HEK293 (cell line): ENCODE measurements at regions not wholly inside any gene's neighbourhood (a gene's known extent, or its start where the extent isn't known, plus 50 kb on each side); places are given as distances from the start of the nearest gene placed in this dataset.

Experiments
- CTCF ChIA-PET: fragments of 350-600 bp; formaldehyde crosslinking; extraction: SDS; loops from one replicate; lab custom pipeline; 2021; ENCODE audit warnings: antibody characterized with exemption; lab: Yijun Ruan, JAX
- POLR2A ChIA-PET: fragments of 300-600 bp; formaldehyde crosslinking; extraction: SDS; loops from one replicate; lab custom pipeline; 2020; ENCODE audit warnings: antibody characterized with exemption, inconsistent platforms; lab: Yijun Ruan, JAX
- H3K27ac ChIP-seq: fragments of 200-500 bp; sonication (Bioruptor generic); 2 replicates; pipeline ENCODE4 v1.5.1; 2014; ENCODE audit warnings: low read depth, low read length, control low read depth, inconsistent platforms; ENCODE audit errors: extremely low read depth
- H3K36me3 ChIP-seq, 2 experiments: fragments of 200-500 bp in 1 of 2; sonication (Bioruptor generic) in 1 of 2; 1 replicate in 1 of 2; 2 replicates in 1 of 2; pipeline ENCODE4 v1.5.1; 2014 to 2017; ENCODE audit warnings: inconsistent platforms in 2 of 2, low read length in 2 of 2; ENCODE audit not compliant: control insufficient read depth in 2 of 2, insufficient read depth in 1 of 2
- H3K4me1 ChIP-seq: fragments of 200-500 bp; sonication (Bioruptor generic); 2 replicates; pipeline ENCODE4 v1.5.1; 2014; ENCODE audit warnings: mild to moderate bottlenecking, low read length, inconsistent platforms; ENCODE audit not compliant: control insufficient read depth, insufficient read depth
- H3K4me3 ChIP-seq: 2 replicates; pipeline ENCODE4 v1.5.1; 2011; ENCODE audit warnings: low read depth, mild to moderate bottlenecking, control low read depth, low read length, moderate library complexity
- H3K9me3 ChIP-seq: fragments of 200-500 bp; sonication (Bioruptor generic); 2 replicates; pipeline ENCODE4 v1.5.1; 2014; ENCODE audit warnings: low read depth, low read length, inconsistent platforms; ENCODE audit not compliant: control insufficient read depth, insufficient read depth
- BCL11B ChIP-seq: fragments of 450-650 bp; formaldehyde crosslinking; IDR thresholded peaks from 2 replicates; pipeline ENCODE4 v1.5.1; 2016; ENCODE audit warnings: low read depth, missing biosample characterization, missing genetic modification characterization
- BCL6B ChIP-seq: fragments of 450-650 bp; formaldehyde crosslinking; IDR thresholded peaks from 2 replicates; pipeline ENCODE4 v1.5.1; 2017; ENCODE audit warnings: missing biosample characterization, missing genetic modification characterization
- EGR2 ChIP-seq: fragments of 450-650 bp; formaldehyde crosslinking; IDR thresholded peaks from 2 replicates; pipeline ENCODE4 v1.5.1; 2016; ENCODE audit warnings: low read depth, missing biosample characterization, missing genetic modification characterization
- KLF8 ChIP-seq: fragments of 450-650 bp; formaldehyde crosslinking; IDR thresholded peaks from 2 replicates; pipeline ENCODE4 v1.5.1; 2016; ENCODE audit warnings: missing biosample characterization, missing genetic modification characterization
- MEIS1 ChIP-seq: sonication (generic); formaldehyde crosslinking; IDR thresholded peaks from 2 replicates; pipeline ENCODE4 v1.8.1; 2022; ENCODE audit warnings: missing genetic modification reagents, mild to moderate bottlenecking, borderline replicate concordance
- PRDM4 ChIP-seq: fragments of 450-650 bp; formaldehyde crosslinking; IDR thresholded peaks from 2 replicates; pipeline ENCODE4 v1.5.1; 2017; ENCODE audit warnings: missing biosample characterization, missing genetic modification characterization
- ZBTB1 ChIP-seq: fragments of 450-650 bp; formaldehyde crosslinking; IDR thresholded peaks from 2 replicates; pipeline ENCODE4 v1.5.1; 2016; ENCODE audit warnings: missing biosample characterization, missing genetic modification characterization
- ZFHX2 ChIP-seq: fragments of 450-650 bp; formaldehyde crosslinking; conservative IDR thresholded peaks from 2 replicates; pipeline ENCODE4 v1.5.1; 2016; ENCODE audit warnings: missing biosample characterization, missing genetic modification characterization
- ZFP69B ChIP-seq: fragments of 450-650 bp; formaldehyde crosslinking; IDR thresholded peaks from 2 replicates; pipeline ENCODE4 v1.5.1; 2016; ENCODE audit warnings: missing biosample characterization, missing genetic modification characterization
- ZNF155 ChIP-seq: fragments of 450-650 bp; formaldehyde crosslinking; IDR thresholded peaks from 2 replicates; pipeline ENCODE4 v1.5.1; 2016; ENCODE audit warnings: missing biosample characterization, missing genetic modification characterization
- ZNF221 ChIP-seq: fragments of 450-650 bp; formaldehyde crosslinking; IDR thresholded peaks from 2 replicates; pipeline ENCODE4 v1.5.1; 2017; ENCODE audit warnings: missing biosample characterization, missing genetic modification characterization, borderline replicate concordance
- ZNF302 ChIP-seq: fragments of 450-650 bp; formaldehyde crosslinking; IDR thresholded peaks from 2 replicates; pipeline ENCODE4 v1.5.1; 2016; ENCODE audit warnings: missing biosample characterization, missing genetic modification characterization, low read depth
- ZNF37A ChIP-seq: fragments of 450-650 bp; IDR thresholded peaks from 2 replicates; pipeline ENCODE4 v1.5.1; 2018; ENCODE audit warnings: missing biosample characterization, missing genetic modification characterization
- ZNF404 ChIP-seq: fragments of 450-650 bp; formaldehyde crosslinking; IDR thresholded peaks from 2 replicates; pipeline ENCODE4 v1.5.1; 2017; ENCODE audit warnings: missing biosample characterization, missing genetic modification characterization
- ZNF433 ChIP-seq: fragments of 450-650 bp; formaldehyde crosslinking; IDR thresholded peaks from 2 replicates; pipeline ENCODE4 v1.5.1; 2016; ENCODE audit warnings: missing biosample characterization, missing genetic modification characterization, low read depth
- ZNF488 ChIP-seq: fragments of 450-650 bp; formaldehyde crosslinking; IDR thresholded peaks from 2 replicates; pipeline ENCODE4 v1.5.1; 2016; ENCODE audit warnings: missing biosample characterization, missing genetic modification characterization
- ZNF501 ChIP-seq: fragments of 450-650 bp; formaldehyde crosslinking; IDR thresholded peaks from 2 replicates; pipeline ENCODE4 v1.5.1; 2016; ENCODE audit warnings: missing biosample characterization, missing genetic modification characterization
- ZNF510 ChIP-seq: fragments of 450-650 bp; formaldehyde crosslinking; IDR thresholded peaks from 2 replicates; pipeline ENCODE4 v1.5.1; 2018; ENCODE audit warnings: mild to moderate bottlenecking, missing genetic modification characterization, missing biosample characterization; ENCODE audit not compliant: insufficient replicate concordance
- ZNF521 ChIP-seq: fragments of 450-650 bp; formaldehyde crosslinking; IDR thresholded peaks from 2 replicates; pipeline ENCODE4 v1.5.1; 2017; ENCODE audit warnings: missing biosample characterization, mild to moderate bottlenecking, missing genetic modification characterization
- ZSCAN23 ChIP-seq: fragments of 450-650 bp; formaldehyde crosslinking; IDR thresholded peaks from 2 replicates; pipeline ENCODE4 v1.5.1; 2016; ENCODE audit warnings: missing biosample characterization, missing genetic modification characterization
- TF ChIP-seq, protein P1 (sequence below): fragments of 450-650 bp; formaldehyde crosslinking; IDR thresholded peaks from 2 replicates; pipeline ENCODE4 v1.5.1; 2016; ENCODE audit warnings: missing biosample characterization, missing genetic modification characterization
- TF ChIP-seq, protein P2 (sequence below): fragments of 450-650 bp; formaldehyde crosslinking; IDR thresholded peaks from 2 replicates; pipeline ENCODE4 v1.5.1; 2016; ENCODE audit warnings: missing biosample characterization, missing genetic modification characterization

- TF ChIP-seq, protein P1, sequence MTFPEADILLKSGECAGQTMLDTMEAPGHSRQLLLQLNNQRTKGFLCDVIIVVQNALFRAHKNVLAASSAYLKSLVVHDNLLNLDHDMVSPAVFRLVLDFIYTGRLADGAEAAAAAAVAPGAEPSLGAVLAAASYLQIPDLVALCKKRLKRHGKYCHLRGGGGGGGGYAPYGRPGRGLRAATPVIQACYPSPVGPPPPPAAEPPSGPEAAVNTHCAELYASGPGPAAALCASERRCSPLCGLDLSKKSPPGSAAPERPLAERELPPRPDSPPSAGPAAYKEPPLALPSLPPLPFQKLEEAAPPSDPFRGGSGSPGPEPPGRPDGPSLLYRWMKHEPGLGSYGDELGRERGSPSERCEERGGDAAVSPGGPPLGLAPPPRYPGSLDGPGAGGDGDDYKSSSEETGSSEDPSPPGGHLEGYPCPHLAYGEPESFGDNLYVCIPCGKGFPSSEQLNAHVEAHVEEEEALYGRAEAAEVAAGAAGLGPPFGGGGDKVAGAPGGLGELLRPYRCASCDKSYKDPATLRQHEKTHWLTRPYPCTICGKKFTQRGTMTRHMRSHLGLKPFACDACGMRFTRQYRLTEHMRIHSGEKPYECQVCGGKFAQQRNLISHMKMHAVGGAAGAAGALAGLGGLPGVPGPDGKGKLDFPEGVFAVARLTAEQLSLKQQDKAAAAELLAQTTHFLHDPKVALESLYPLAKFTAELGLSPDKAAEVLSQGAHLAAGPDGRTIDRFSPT (tag by site-specific recombination): no peak
- no peak for TF ChIP-seq KLF8
- TF ChIP-seq ZFHX2 (tag by site-specific recombination): no peak
- no peak for TF ChIP-seq ZNF302
- no peak for TF ChIP-seq BCL11B (tag by site-specific recombination)
- TF ChIP-seq MEIS1 (CRISPR knock-in tag): no peak
- TF ChIP-seq ZNF488 (tag by site-specific recombination): no peak
- no peak for TF ChIP-seq ZNF37A (tag by site-specific recombination)
Measured at GRCh38 chr11:121889186-121889585, 226.8 kb downstream of the BLID start (continued).

DNA sequence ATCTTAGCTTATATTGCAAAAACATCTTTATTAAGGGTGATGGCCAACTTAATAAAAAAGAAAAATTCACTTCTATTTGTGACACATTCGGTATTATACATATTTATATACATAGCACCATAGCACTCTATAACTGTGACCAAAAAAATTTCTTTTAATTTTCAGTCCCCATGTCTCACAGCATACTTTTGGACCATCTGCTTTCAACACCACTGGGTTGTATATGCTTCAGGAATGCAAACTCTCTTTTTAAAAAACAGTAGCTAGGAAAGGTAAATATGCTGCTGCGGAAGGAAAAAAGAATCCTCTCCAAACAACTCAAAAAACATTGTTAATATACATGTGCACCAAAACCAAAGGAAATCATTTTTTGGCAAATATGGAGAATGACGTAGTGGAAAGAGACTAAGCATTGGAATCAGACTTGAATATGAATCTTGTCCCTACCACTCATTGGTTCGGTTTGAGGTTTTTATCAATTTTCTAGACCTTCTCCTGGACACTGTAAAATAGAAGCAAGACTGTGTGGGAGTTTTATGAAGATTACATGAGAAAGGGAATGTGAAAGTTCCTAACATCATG is 227.9 kb downstream of the BLID start:
- TF ChIP-seq ZNF501 (no peak), ZFP69B (tag by site-specific recombination) (no peak), ZNF510 (no peak)
- TF ChIP-seq, protein P2, sequence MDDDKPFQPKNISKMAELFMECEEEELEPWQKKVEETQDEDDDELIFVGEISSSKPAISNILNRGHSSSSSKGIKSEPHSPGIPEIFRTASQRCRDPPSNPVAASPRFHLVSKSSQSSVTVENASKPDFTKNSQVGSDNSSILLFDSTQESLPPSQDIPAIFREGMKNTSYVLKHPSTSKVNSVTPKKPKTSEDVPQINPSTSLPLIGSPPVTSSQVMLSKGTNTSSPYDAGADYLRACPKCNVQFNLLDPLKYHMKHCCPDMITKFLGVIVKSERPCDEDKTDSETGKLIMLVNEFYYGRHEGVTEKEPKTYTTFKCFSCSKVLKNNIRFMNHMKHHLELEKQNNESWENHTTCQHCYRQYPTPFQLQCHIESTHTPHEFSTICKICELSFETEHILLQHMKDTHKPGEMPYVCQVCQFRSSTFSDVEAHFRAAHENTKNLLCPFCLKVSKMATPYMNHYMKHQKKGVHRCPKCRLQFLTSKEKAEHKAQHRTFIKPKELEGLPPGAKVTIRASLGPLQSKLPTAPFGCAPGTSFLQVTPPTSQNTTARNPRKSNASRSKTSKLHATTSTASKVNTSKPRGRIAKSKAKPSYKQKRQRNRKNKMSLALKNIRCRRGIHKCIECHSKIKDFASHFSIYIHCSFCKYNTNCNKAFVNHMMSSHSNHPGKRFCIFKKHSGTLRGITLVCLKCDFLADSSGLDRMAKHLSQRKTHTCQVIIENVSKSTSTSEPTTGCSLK (tag by site-specific recombination): no peak
- Histone ChIP-seq H3K4me1 (no peaks in the 10 kb centered on the region), H3K36me3 (no peaks in the 10 kb centered on the region), H3K27ac (no peak overlapping the region), H3K4me3 (no peak overlapping the region), H3K9me3 (no peaks in the 10 kb centered on the region)
- ChIA-PET CTCF (interaction anchor here (0.6 to 1.4 kb wide), 2 partner anchors 9 to 11 kb away, joined by 3 read pairs; no protein-coding TSS in a partner anchor), POLR2A (no interaction called here)

DNA sequence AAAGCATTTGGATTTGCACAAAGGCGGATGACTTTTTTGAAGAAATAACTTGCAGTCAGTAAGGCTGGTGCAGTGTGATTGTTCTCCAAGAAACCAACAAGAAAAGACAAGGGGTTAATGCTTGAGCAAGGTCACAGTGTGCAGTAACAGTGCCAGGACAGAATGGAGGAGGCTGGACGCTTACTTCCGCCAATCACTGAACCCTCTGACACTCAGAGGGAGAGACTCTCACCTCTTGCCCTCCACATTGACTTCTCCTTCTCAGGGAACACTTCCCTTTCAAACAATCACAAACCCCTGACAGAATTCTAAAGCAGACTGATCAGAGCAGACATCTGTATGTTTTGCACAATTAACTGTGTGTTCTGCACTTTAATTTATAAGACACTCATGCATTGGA is 228.4 kb downstream of the BLID start:
- ChIA-PET CTCF (interaction anchor here (0.6 to 1.4 kb wide), 2 partner anchors 8 to 11 kb away, joined by 3 read pairs; no protein-coding TSS in a partner anchor), POLR2A (no interaction called here)
- no peak overlapping the region for H3K4me3 ChIP-seq
- no peaks in the 10 kb centered on the region for H3K36me3 ChIP-seq
- H3K4me1 ChIP-seq: no peaks in the 10 kb centered on the region
- TF ChIP-seq EGR2 (tag by site-specific recombination) (no peak), ZNF155 (tag by site-specific recombination) (no peak), ZNF521 (tag by site-specific recombination) (no peak)
- H3K9me3 ChIP-seq: no peaks in the 10 kb centered on the region
- no peak overlapping the region for H3K27ac ChIP-seq

- ChIA-PET POLR2A (no interaction called here), CTCF (interaction anchor here (0.7 to 2.3 kb wide), 4 partner anchors 10 to 619 kb away, joined by 3 to 6 read pairs (median 4); no protein-coding TSS in a partner anchor)
- Histone ChIP-seq H3K4me3 (no peak overlapping the region), H3K36me3 (no peaks in the 10 kb centered on the region), H3K9me3 (no peaks in the 10 kb centered on the region), H3K27ac (no peak overlapping the region), H3K4me1 (no peaks in the 10 kb centered on the region)
- no peak for TF ChIP-seq BCL6B (tag by site-specific recombination)
- TF ChIP-seq ZNF221 (tag by site-specific recombination): no peak
- no peak for TF ChIP-seq ZNF404 (tag by site-specific recombination)
- no peak for TF ChIP-seq ZBTB1 (tag by site-specific recombination)
- no peak for TF ChIP-seq ZNF433 (tag by site-specific recombination)
- no peak for TF ChIP-seq ZSCAN23
- no peak for TF ChIP-seq PRDM4
Measured at GRCh38 chr11:121886996-121887395, 229.0 kb downstream of the BLID start.
